NCI-H526 treated with DMSO at 0.1 percent for 48 hours (cell line): ENCODE measurements at regions not wholly inside any gene's neighbourhood (a gene's known extent, or its start where the extent isn't known, plus 50 kb on each side); places are given as distances from the start of the nearest gene placed in this dataset.
"Not testable (repeated sequence)": the region's sequence is repeated elsewhere in the genome, so short reads cannot be mapped to it uniquely, and the experiment has no call there.

Experiments used
- DNase-seq: peaks from one replicate; lab custom pipeline; 2025; lab: John Stamatoyannopoulos, UW

DNA sequence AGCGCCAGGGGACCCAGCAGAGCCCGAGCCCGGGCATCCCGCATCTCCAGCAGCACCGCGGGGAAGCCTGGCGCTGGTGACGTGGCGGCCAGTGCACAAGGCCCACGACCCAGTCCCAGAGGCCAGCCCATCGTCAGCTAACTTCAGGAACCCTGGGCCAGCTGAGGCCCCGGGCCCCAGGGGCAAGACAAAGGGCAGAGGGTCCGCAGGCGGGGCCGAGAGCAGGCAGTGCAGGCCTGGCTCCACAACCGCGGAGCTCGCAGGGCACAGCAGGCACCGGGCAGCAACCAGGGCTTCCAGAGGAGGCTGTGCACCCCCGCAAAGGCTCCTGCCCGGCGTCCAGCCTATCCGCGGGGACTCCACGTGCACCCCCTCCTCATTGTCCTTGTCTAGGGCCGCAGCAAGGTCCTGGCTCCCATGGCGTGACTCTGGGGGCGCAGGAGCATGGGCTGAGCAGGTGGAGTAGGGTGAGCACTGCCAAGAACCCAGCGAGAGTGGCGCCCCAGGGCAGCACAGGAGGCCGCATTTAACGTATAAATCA is 352.5 kb downstream of the KCNJ18 start:
- DNase-seq = not testable (repeated sequence)

DNA sequence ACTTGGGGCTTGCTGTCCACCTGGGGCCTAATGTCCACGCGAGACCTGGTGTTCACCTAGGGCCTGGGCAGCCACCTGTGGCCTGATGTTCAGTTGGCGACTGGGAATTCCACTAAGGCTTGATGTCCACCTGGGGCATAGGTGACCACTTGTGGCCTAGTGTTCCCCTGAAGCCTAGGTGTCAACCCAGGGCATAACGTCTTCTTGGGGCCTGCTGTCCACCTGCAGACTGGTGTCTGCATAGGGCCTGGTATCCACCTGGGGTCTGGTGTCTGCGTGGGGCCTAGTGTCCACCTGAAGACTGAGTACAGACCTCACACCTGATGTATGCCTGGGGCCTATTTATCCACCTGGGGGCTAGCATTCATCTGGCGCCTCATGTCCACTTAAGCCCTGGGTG is 355.2 kb downstream of the KCNJ18 start:
- not testable (repeated sequence) for DNase-seq

GRCh38 chr17:22048226-22048625 is 355.9 kb downstream of the KCNJ18 start:
- DNase-seq = not testable (repeated sequence)

DNA sequence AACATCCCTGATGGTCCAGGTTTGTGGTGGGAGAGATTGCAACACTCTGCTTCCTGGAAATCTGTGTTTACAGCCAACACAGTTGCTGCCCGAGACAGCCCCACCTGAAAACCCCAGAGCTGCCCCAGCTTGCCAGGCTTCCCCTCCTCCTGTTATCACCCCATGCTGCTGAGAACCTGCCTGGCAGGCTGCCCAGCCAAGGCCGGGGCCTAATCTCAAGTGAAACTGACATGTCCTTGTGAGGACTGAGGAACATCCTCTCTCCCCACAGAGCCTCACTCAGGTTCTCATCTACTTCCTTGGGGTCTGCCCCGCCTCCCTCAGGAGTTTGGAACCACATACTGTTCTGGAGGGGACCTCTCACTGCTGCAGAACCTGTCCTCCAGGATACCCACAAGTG is 358.4 kb downstream of the KCNJ18 start:
- DNase-seq = not testable (repeated sequence)

GRCh38 chr17:22052715-22053114 is 360.4 kb downstream of the KCNJ18 start:
- not testable (repeated sequence) for DNase-seq

GRCh38 chr17:22056566-22056965 is 364.2 kb downstream of the KCNJ18 start:
- DNase-seq = not testable (repeated sequence)

DNA sequence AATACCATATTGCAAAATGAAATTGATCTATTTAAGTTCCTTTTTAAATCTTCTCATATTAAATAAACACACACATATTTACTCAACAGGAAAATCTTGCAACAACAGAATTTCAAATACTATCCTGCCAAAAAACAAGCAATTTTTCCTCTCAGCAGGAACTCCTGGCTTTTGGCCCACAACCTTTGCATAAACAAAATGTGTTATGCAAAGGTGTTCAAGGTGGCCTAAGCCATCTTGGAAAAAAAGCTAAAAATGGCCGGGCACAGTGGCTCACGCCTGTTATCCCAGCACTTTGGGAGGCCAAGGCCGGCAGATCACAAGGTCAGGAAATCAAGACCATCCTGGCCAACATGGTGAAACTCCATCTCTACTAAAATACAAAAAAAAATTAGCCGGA is 383.6 kb downstream of the KCNJ18 start:
- DNase-seq = not testable (repeated sequence)

- not testable (repeated sequence) for DNase-seq
These were observed 396.3 kb downstream of the KCNJ18 start for GRCh38 chr17:22088589-22088988.

DNA sequence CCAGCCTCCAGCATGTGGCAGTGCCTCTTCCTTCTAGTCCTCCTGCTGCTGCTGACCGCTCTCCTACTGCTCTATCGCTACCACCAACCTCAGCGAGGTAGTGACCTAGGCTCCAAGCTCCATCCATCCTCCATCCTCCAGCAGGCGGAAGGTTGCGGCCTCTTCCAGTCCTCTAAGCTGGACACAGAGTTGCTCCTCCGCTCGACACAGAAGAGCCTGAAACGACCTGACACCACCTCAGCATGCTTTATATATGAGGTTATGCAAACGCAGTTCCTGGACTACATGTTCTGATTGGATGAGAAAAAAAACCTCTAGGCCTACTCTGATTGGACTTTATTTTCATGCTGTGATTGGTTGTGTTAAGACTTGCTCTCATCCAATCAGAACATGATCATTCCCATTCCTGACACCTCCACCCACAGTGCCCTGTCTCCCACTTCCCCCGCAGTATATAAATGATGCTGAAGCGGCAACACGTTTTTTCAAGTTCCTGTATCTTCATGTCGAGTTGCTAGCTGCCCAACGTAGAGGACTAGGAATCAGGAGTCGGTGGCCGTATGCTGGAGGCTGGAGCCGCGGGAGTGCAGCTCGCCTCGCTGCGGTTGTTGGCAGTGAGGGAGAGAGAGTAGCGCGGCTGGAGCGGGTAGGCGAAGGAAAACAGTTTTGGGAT is 398.1 kb downstream of the KCNJ18 start:
- DNase-seq = no peak

- DNase-seq = not testable (repeated sequence)
These were observed 398.8 kb downstream of the KCNJ18 start for GRCh38 chr17:22091041-22091679.

DNA sequence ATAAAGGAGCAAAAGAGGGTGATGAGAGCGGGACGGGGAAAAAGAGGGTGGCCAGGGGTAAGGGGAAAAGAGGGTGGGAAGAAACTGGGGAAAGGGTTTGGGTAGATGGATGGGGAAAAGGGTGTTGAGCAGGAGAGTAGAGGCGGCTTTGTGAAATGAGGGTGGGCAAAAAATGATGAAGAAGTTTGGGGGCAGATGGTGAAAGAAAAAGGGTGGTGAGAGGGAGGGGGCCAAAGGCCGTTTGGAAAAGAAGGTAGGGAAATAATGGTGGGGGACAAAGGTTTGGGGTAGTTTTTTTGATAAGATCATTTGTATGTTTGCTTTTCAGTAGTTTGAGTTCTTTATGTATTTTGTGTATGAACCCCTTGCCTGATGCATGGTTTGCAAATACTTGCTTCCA is 399.5 kb downstream of the KCNJ18 start:
- DNase-seq = not testable (repeated sequence)

- not testable (repeated sequence) for DNase-seq
These were observed 403.1 kb downstream of the KCNJ18 start for GRCh38 chr17:22095414-22095813.

DNA sequence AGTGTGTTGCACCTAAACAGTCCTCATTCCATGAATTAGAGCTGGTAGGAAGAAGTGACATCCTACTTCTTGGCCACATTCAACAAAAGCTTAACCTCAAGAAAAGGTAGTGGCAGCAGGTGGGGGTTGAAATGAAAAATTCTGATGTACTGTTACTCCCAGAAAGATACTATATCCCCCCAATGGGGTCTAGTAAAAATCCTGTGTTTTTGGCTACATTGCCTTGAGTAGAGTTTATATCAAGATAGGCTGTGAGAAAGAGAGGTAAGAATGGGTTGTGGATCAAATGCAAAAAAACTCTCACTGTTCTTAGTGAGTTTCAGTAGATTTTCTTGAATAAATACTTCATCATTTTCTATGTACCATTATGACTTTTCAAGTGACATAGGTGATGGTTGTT is 407.3 kb downstream of the KCNJ18 start:
- DNase-seq = not testable (repeated sequence)

GRCh38 chr17:22102177-22102576 is 409.9 kb downstream of the KCNJ18 start:
- no peak for DNase-seq

- not testable (repeated sequence) for DNase-seq
These were observed 424.4 kb downstream of the KCNJ18 start for GRCh38 chr17:22116720-22117119.

- DNase-seq = not testable (repeated sequence)
These were observed 425.1 kb downstream of the KCNJ18 start for GRCh38 chr17:22117401-22117800.

DNA sequence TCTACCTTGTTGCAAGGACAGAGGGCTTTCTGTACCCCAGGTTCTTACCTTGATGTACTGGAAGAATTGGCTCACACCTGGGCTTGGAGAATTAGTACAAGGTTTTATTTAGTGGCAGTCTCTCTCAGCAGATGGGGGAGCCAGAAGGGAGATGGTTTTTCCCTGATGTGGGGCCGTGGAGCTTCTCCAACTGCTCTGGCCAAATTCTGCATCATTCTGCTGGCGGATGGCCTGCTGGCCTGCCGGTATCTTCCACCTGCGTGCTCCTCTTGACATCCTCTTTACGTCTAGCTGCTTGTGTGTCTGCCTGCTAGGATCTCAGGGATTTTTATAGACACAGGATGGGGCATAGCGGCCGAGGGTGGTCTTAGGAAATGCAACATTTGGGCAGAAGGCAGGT is 426.7 kb downstream of the KCNJ18 start:
- not testable (repeated sequence) for DNase-seq

- not testable (repeated sequence) for DNase-seq
These were observed 427.4 kb downstream of the KCNJ18 start for GRCh38 chr17:22119751-22120150.

DNA sequence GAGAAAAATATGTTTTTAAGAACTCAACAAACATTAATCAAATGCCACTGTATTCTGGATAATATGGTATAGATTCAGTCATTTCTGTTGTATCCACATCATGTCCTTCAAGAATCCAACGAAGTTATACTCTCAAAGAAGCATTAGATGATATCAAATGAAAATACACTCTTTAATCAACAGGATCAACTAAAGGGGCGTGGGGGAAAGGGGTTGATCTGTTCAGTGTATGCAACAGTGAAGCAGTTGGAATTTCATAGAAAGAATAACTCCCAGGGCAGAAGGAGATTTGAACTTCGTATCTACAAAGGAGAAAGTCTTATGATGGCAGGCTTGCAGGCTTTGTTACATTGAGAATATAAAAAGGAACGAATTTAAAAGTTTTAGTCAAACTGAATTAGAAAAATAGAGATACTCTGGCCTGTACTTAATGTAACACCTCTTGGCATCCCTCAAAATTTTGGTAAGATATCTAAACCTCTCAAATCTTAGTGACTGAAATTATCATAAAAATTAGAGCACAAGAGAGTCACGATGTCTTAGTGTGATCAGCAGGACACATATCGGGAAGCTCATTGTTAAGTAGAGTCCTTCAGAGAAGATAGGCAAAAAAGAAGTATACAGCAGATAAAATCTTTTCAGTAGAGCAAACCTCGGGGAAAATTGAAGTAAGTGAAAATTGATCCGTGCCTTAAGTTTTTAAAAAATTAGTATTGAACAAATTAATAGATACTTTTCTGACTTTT is 431.4 kb downstream of the KCNJ18 start:
- no peak for DNase-seq

GRCh38 chr17:22128171-22128570 is 435.8 kb downstream of the KCNJ18 start:
- DNase-seq = no peak

GRCh38 chr17:22128723-22129122 is 436.4 kb downstream of the KCNJ18 start:
- no peak for DNase-seq

- DNase-seq = not testable (repeated sequence)
These were observed 437.6 kb downstream of the KCNJ18 start for GRCh38 chr17:22129920-22130319.

GRCh38 chr17:22131740-22132139 is 439.4 kb downstream of the KCNJ18 start:
- DNase-seq = no peak
